Activated naive CD8-positive, alpha-beta T cell treated with anti-CD3 and anti-CD28 coated beads for 36 hours (primary cell): ENCODE measurements at regions not wholly inside any gene's neighbourhood (a gene's known extent, or its start where the extent isn't known, plus 50 kb on each side); places are given as distances from the start of the nearest gene placed in this dataset.
"Not testable (repeated sequence)": the region's sequence is repeated elsewhere in the genome, so short reads cannot be mapped to it uniquely, and the experiment has no call there.

Source experiments
- DNase-seq: peaks from one replicate; pipeline ENCODE4 v3.0.0; 2021
- H3K27ac Mint-ChIP-seq: one replicate; pipeline ENCODE4 v1.8.0; 2022; ENCODE audit warnings: mild to moderate bottlenecking, moderate library complexity, mixed read lengths
- H3K27me3 Mint-ChIP-seq: one replicate; pipeline ENCODE4 v1.8.0; 2022; ENCODE audit warnings: mild to moderate bottlenecking, mixed read lengths
- H3K36me3 Mint-ChIP-seq: one replicate; pipeline ENCODE4 v1.8.0; 2021; ENCODE audit warnings: mild to moderate bottlenecking, mixed read lengths
- H3K4me1 Mint-ChIP-seq: one replicate; pipeline ENCODE4 v1.8.0; 2021; ENCODE audit warnings: mixed read lengths
- H3K4me3 Mint-ChIP-seq: one replicate; pipeline ENCODE4 v1.8.0; 2022; ENCODE audit warnings: mild to moderate bottlenecking, moderate library complexity, mixed read lengths
- H3K9me3 Mint-ChIP-seq: one replicate; pipeline ENCODE4 v1.8.0; 2022; ENCODE audit warnings: mixed read lengths

DNA sequence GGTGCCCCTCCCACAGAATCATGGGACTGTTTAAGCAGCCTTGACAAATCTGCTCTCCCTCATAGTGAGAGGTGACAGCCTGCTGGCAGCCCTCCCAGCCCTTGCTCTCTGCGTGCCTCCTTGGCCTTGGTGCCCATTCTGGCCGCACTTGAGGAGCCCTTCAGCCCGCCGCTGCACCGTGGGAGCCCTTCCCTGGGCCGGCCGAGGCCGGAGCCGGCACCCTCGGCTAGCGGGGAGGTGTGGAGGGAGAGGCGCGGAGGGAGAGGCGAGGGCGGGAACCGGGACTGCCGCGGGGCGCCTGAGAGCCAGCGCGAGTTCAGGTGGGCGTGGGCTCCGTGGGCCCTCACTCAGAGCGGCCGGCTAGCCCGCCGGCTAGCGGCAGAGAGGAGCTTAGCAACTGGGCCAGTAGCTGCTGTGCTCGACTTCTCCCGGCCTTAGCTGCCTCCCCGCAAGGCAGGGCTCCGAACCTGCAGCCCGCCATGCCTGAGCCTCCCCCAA lies 125.9 kb upstream of the MYO10 start:
- H3K27ac Mint-ChIP-seq = no peak overlapping the region
- H3K4me1 Mint-ChIP-seq = no peaks in the 10 kb centered on the region
- no peaks in the 10 kb centered on the region for H3K9me3 Mint-ChIP-seq

GRCh38 chr5:17062741-17063140 lies 126.7 kb upstream of the MYO10 start:
- not testable (repeated sequence) for H3K9me3 Mint-ChIP-seq, H3K4me1 Mint-ChIP-seq, H3K27ac Mint-ChIP-seq, H3K27me3 Mint-ChIP-seq, H3K36me3 Mint-ChIP-seq, H3K4me3 Mint-ChIP-seq, DNase-seq

More for the DNA sequence above, 125.9 kb upstream of the MYO10 start:
- no peak for DNase-seq
- Mint-ChIP-seq H3K4me3 (no peak overlapping the region), H3K36me3 (no peaks in the 10 kb centered on the region), H3K27me3 (no peaks in the 10 kb centered on the region)

GRCh38 chr5:17064241-17064640 lies 128.2 kb upstream of the MYO10 start:
- no peaks in the 10 kb centered on the region for H3K36me3 Mint-ChIP-seq
- H3K27me3 Mint-ChIP-seq = no peaks in the 10 kb centered on the region
- H3K27ac Mint-ChIP-seq = no peak overlapping the region
- H3K4me1 Mint-ChIP-seq = no peaks in the 10 kb centered on the region
- no peak for DNase-seq
- H3K4me3 Mint-ChIP-seq = no peak overlapping the region
- no peaks in the 10 kb centered on the region for H3K9me3 Mint-ChIP-seq

GRCh38 chr5:17065458-17065857 lies 129.4 kb upstream of the MYO10 start:
- H3K27ac Mint-ChIP-seq = no peak overlapping the region
- DNase-seq = no peak
- H3K9me3 Mint-ChIP-seq = no peaks in the 10 kb centered on the region
- H3K27me3 Mint-ChIP-seq = no peaks in the 10 kb centered on the region
- H3K4me3 Mint-ChIP-seq = no peak overlapping the region
- H3K4me1 Mint-ChIP-seq = no peaks in the 10 kb centered on the region
- H3K36me3 Mint-ChIP-seq = no peaks in the 10 kb centered on the region

DNA sequence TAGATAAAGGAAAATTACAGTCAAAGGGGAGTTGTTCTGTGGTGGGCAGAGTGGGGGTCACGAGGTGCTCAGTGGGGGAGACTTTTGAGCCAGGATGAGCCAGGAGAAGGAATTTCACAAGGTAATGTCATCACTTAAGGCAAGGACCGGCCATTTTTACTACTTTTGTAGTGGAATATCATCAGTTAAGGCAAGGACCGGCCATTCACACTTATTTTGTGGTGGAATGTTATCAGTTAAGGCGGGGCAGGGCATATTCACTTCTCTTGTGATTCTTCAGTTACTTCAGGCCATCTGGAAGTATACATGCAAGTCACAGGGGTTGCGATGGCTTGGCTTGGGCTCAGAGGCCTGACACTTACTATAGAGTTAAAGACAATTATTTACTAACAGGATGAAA lies 129.9 kb upstream of the MYO10 start:
- H3K27ac Mint-ChIP-seq, H3K4me3 Mint-ChIP-seq, DNase-seq, H3K36me3 Mint-ChIP-seq, H3K9me3 Mint-ChIP-seq, H3K4me1 Mint-ChIP-seq, H3K27me3 Mint-ChIP-seq: not testable (repeated sequence)

DNA sequence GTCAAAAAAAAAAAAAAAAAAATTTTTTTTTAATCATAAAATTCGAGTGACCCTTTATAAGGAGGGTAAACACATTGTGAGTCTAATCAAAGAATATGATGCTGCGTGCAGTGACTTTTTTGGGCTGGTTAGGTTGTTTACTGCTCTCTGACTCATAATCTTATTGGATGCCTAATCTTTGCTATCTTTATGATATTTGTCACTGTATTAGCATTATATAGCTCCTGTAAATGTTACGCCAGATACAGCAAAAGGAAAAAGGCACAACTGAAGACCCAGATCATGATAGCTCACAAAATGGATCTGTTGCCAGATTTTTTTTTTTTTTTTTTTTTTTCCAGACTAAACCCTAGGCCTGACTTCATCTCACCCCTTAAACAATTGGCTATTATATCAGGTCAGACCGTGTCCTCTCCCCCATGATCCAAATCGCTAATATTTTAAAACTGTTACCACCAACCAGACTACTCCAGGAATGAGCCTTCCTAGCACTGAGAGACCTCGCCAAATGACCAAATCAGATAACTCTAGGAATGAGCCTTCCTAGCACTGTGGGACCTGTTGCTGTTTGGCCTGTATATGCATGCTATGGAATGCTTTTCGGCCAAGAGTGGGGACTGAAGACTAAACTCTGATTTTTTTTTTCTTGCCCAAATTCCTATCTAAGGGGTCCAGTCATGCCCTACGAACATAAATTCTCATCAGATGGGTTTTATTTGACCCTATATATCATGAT lies 131.7 kb upstream of the MYO10 start:
- DNase-seq = no peak
- H3K4me3 Mint-ChIP-seq = no peak overlapping the region
- H3K27me3 Mint-ChIP-seq = no peaks in the 10 kb centered on the region
- no peaks in the 10 kb centered on the region for H3K36me3 Mint-ChIP-seq
- no peak overlapping the region for H3K27ac Mint-ChIP-seq
- no peaks in the 10 kb centered on the region for H3K4me1 Mint-ChIP-seq
- H3K9me3 Mint-ChIP-seq = no peaks in the 10 kb centered on the region

GRCh38 chr5:17069995-17070511 lies 134.0 kb upstream of the MYO10 start:
- DNase-seq = no peak
- H3K27ac Mint-ChIP-seq = no peak overlapping the region
- H3K4me1 Mint-ChIP-seq = no peaks in the 10 kb centered on the region
- no peaks in the 10 kb centered on the region for H3K36me3 Mint-ChIP-seq
- no peaks in the 10 kb centered on the region for H3K9me3 Mint-ChIP-seq
- H3K27me3 Mint-ChIP-seq = no peaks in the 10 kb centered on the region
- H3K4me3 Mint-ChIP-seq = no peak overlapping the region

DNA sequence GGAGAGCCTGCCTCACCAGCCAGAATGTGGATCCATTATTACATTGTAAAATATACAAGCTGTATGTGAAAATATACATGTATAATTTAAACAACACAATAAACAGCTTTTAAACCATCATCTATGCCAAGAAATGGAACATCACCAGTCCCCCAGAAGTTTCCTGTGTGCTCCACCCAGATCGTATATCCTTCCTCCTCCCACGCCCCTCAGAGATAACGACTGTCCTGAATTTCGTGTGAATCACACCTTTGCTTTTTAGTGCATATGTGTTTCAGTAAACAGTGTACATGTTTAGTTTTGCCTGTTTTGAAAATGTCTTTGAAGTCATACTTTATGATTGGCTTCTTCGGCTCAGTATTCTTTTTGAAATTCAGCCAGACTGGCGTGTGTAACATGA lies 134.6 kb upstream of the MYO10 start:
- H3K4me1 Mint-ChIP-seq = no peaks in the 10 kb centered on the region
- no peaks in the 10 kb centered on the region for H3K36me3 Mint-ChIP-seq
- no peaks in the 10 kb centered on the region for H3K9me3 Mint-ChIP-seq
- H3K27me3 Mint-ChIP-seq = no peaks in the 10 kb centered on the region
- DNase-seq = no peak
- no peak overlapping the region for H3K27ac Mint-ChIP-seq
- H3K4me3 Mint-ChIP-seq = no peak overlapping the region

DNA sequence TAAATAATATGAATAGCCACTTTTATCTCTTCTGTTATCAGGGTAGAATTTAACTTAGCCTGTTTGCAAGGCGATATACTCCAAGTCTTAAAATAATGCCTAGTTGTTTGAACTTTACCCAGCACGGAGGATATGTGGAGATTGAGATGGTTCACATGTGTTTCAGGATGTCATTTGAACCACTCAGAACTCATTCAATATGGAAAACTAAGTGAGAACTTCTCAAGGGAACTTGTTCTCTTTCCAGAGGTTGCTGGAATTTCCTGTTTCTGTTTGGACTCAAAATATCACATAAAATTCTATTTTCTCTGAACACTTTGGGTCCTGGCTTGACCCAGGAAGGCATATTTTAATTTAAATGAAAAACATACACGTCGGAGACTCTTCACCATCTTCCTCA lies 139.1 kb upstream of the MYO10 start:
- H3K4me1 Mint-ChIP-seq = no peaks in the 10 kb centered on the region
- peaks cover 2% of the 10 kb centered on the region for H3K9me3 Mint-ChIP-seq
- no peak overlapping the region for H3K27ac Mint-ChIP-seq
- no peak for DNase-seq
- no peaks in the 10 kb centered on the region for H3K27me3 Mint-ChIP-seq
- no peak overlapping the region for H3K4me3 Mint-ChIP-seq
- no peaks in the 10 kb centered on the region for H3K36me3 Mint-ChIP-seq

GRCh38 chr5:17076272-17076671 lies 140.2 kb upstream of the MYO10 start:
- H3K4me3 Mint-ChIP-seq = no peak overlapping the region
- no peaks in the 10 kb centered on the region for H3K27me3 Mint-ChIP-seq
- H3K9me3 Mint-ChIP-seq = peaks cover 2% of the 10 kb centered on the region
- DNase-seq = no peak
- no peak overlapping the region for H3K27ac Mint-ChIP-seq
- no peaks in the 10 kb centered on the region for H3K36me3 Mint-ChIP-seq
- H3K4me1 Mint-ChIP-seq = no peaks in the 10 kb centered on the region

- H3K27me3 Mint-ChIP-seq = no peaks in the 10 kb centered on the region
- DNase-seq = no peak
- H3K36me3 Mint-ChIP-seq = no peaks in the 10 kb centered on the region
- peaks cover 2% of the 10 kb centered on the region for H3K9me3 Mint-ChIP-seq
- H3K27ac Mint-ChIP-seq = no peak overlapping the region
- no peaks in the 10 kb centered on the region for H3K4me1 Mint-ChIP-seq
- no peak overlapping the region for H3K4me3 Mint-ChIP-seq
Observed at GRCh38 chr5:17077440-17078233, 139.8 kb upstream of the BASP1 start.

DNA sequence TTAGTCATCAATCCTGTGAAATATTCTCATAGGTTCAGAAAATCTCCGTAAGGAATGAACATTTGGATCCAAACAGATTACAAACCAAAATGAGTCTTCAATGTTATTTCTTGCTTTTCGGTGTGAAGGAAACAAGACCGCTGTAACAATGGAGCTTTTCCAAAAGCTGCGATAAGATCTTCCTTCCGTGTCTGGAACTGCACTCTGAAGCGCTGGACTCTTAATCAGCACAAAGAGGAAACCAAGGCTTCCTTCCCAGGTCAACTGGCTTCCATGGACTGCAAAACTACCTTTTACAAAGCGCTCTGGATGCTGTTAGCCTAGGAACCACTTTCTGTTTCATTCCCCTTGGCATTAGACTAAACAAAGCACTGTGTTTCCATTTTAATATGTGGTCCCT lies 137.9 kb upstream of the BASP1 start:
- H3K4me3 Mint-ChIP-seq = no peak overlapping the region
- no peak for DNase-seq
- H3K9me3 Mint-ChIP-seq = peaks cover 2% of the 10 kb centered on the region
- no peak overlapping the region for H3K27ac Mint-ChIP-seq
- H3K4me1 Mint-ChIP-seq = no peaks in the 10 kb centered on the region
- H3K36me3 Mint-ChIP-seq = no peaks in the 10 kb centered on the region
- peaks cover 1% of the 10 kb centered on the region for H3K27me3 Mint-ChIP-seq

DNA sequence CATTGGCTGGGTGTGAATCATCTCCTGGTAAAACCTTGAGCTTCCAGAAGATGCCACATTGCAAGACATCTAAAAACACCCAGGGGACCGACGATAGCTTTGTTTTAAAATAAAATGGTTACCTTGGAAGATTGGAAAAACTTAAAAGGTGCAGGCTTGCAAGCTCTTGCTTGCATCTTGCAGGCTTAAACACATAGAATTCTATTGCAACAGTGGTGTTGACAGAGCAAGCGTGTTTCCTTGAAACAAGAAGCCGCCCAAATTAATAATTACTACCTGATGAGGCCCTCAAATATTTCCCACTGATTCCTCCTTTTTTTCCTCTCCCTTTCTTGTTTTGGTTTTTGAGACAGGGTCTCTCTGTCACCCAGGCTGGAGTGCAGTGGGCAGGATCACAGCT lies 137.1 kb upstream of the BASP1 start:
- DNase-seq = no peak
- peaks cover 8% of the 10 kb centered on the region for H3K27me3 Mint-ChIP-seq
- no peaks in the 10 kb centered on the region for H3K36me3 Mint-ChIP-seq
- H3K27ac Mint-ChIP-seq = no peak overlapping the region
- peaks cover 2% of the 10 kb centered on the region for H3K9me3 Mint-ChIP-seq
- no peak overlapping the region for H3K4me3 Mint-ChIP-seq
- H3K4me1 Mint-ChIP-seq = no peaks in the 10 kb centered on the region

- Mint-ChIP-seq H3K27ac (no peak overlapping the region), H3K4me3 (no peak overlapping the region), H3K4me1 (no peaks in the 10 kb centered on the region), H3K9me3 (peaks cover under 1% of the 10 kb centered on the region), H3K36me3 (no peaks in the 10 kb centered on the region), H3K27me3 (peaks cover 8% of the 10 kb centered on the region)
- DNase-seq = no peak
Observed at GRCh38 chr5:17081142-17081541, 136.3 kb upstream of the BASP1 start.

- not testable (repeated sequence) for H3K36me3 Mint-ChIP-seq, H3K27me3 Mint-ChIP-seq, H3K4me3 Mint-ChIP-seq, H3K9me3 Mint-ChIP-seq, H3K27ac Mint-ChIP-seq, H3K4me1 Mint-ChIP-seq, DNase-seq
Observed at GRCh38 chr5:17083276-17083675, 134.2 kb upstream of the BASP1 start.

GRCh38 chr5:17087035-17087434 lies 130.4 kb upstream of the BASP1 start:
- Mint-ChIP-seq H3K36me3 (no peaks in the 10 kb centered on the region), H3K4me3 (no peak overlapping the region), H3K27me3 (peaks cover 8% of the 10 kb centered on the region), H3K9me3 (no peaks in the 10 kb centered on the region), H3K4me1 (no peaks in the 10 kb centered on the region), H3K27ac (no peak overlapping the region)
- DNase-seq = no peak
